HG02973 (cell line): ENCODE measurements at regions not wholly inside any gene's neighbourhood (a gene's known extent, or its start where the extent isn't known, plus 50 kb on each side); places are given as distances from the start of the nearest gene placed in this dataset.
A peak's percentile ranks its signal among the peaks of the same experiment; 100 is the strongest.
"Not testable (repeated sequence)": the region's sequence is repeated elsewhere in the genome, so short reads cannot be mapped to it uniquely, and the experiment has no call there.

Source experiments
- ATAC-seq: cut with Tn5 transposase; IDR thresholded peaks from one replicate; pipeline ENCODE4 v1.9.1; 2021; ENCODE audit warnings: moderate library complexity; ENCODE audit not compliant: unreplicated experiment

DNA sequence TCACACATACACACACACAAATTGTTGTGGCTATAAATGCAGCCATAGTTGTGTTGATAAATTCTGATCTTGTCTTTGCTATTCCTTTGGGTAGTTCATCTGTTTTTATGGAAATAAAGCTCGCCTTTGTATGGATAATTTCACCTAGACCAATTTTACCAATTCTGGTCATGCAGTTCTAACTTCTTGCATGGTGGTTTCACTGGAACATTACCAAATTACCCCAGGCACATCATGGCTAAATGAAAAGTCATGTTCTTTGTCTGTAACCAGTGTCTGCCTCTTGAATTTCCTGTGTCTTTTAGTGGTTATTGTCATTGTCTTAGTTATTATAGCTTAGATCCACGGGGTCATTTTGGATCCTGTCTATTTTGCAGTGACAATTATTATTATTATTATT is 50.3 kb upstream of the TMC1 start:
- no peak for ATAC-seq

DNA sequence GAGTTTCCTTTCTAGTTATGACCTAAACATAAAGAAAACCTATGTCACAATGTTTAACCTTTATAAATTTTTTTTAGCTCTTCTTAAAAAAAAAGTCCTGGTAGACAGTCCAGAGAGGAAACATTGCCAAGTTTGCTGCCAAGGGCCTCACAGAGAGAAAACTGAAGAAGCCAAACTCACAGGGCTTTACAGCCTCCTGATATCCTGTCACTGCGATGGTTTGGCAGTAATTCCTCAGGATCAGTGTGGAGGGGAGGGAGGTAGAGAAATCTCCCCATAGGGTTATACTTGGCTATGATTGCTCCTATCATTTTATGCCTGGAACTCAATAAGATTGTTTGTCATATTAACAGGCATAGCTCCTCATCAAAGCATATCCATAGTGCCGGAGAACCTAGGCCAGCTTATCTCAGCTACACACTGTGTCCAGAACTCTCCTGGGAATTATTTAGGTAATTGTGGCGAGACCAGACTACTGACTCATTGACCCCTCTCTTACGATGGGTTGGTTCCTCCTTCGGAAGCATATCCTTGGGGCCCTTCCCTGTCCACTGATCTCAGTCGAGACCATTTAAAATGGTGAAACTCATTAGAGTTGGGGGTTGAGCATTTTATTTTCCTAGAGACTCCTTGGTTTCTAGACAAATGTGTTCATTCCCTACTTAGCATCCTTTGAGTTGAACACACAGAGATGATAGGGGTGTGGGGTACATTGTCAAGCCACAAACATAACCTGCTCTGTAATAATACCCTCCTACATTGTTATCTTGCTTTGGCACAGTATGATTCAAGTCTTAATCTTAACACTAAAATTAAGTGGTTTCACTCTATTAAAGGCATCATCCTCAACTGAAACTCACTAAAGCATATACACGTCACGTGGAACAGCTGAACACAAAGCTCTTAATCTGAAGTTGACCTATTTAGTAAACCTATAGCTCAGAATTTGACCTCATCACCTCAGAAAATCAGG is 53.4 kb upstream of the TMC1 start:
- no peak for ATAC-seq

DNA sequence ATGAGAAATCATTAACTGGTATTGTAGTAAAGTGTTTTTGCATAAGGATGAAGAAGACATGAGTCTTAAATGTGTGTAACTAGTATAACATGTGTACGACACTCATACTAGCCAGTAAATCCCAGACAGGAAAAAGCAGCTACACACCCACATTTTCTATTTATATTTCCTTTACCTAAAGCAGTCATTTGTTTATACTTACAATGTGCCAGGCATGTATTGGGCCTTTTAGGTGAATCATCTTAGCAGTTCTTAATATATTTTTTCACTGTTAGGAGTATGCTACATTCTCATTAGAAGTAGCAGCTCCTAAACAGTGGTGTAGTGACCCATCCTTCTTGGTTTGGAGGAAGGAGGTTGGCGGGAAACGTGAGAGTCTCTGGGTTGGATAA is 55.8 kb upstream of the TMC1 start:
- ATAC-seq: no peak

DNA sequence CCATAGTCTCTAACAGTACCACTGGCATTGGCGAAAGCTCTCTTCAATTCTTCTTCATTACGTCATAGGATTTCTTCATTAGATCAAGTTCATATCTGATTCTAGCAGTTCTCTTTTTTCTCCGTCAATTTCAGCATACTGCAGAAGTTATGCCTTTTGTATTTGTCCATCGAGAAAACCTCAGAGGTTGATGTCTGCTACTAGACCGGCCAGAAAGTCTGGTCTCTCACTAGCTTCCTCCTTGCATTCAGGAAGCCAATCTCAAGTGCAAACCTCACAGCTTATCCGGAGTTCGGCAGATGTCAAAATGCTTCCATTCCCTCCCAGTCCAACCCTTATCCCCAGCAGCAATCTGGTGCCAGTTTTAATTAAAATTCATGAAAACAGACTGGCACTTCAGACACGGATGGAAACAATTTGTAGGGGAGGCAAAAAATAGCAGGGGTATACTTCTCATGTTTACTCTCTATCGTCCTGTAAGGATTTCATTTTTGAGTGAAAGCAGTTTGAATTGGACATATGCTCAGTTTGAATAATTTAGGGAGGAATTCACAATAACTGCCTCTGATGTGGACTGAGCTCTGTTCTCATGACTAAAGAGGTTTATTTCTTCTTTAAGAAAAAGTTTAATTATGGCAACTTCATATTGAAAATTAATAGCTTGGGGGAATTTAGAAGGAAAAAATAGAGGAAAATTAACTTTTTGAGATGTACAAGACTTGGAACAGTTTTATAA is 56.4 kb upstream of the TMC1 start:
- ATAC-seq: peak; percentile 61

DNA sequence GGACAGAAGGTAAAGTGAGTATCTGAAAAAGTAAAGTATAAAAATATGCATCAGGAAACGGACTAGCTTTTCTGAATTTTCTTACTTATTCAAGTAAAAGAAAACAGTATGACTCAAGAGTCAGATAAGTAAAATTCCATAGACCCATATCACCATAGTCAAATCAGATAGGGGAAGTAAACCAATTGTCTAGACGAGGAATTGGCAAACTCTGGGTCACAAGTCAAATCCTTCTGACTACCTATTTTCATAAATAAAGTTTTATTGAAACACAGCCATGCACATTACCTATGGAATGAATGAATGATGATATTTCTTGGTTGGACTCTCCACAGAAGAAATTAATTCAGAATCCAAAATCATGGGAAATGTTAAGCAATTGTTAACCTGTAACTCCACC is 59.1 kb upstream of the TMC1 start:
- ATAC-seq: no peak

DNA sequence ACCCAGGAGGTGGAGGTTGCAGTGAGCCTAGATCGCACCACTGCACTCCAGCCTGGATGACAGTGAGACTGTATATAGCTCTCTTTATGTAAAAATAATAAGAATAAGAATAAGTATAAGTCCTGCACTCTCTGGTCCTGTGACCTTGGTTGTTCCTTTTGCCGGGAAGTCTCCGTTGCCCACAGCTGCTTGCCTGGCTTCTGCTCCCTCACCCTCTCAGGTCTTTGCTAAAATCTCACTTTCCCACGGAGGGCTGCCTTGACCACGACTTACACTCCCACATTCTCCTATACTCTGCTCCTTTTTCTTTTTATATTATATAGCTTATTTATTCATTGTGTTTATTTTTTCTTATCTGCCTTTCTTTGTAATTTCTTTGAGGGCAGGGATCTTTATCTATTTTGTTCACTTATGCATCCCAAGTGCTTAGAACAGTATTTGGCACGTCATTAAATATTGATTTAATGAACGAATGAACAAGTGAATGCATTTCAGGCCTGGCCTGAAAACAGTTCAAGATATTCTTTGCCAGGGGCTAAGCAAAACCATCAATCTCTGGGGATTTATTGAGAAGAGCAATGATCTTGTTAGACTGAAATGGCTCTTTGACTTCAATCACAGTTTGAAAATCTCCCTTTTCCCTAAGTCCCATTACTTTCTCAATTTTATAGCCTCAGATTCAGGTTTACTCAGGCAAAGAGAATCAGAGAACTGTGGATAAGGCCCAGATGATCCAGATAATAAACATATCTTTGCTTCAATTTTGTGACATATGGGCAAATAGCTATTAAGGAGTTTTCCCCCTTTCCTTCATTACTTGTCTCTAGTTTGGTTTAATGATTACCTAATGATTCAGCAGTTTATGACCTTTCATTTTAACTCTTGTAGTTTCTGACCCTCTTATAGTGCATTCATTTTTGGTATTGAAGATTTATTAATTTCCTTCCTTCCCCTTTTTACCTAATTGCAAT is 60.8 kb upstream of the TMC1 start:
- no peak for ATAC-seq

DNA sequence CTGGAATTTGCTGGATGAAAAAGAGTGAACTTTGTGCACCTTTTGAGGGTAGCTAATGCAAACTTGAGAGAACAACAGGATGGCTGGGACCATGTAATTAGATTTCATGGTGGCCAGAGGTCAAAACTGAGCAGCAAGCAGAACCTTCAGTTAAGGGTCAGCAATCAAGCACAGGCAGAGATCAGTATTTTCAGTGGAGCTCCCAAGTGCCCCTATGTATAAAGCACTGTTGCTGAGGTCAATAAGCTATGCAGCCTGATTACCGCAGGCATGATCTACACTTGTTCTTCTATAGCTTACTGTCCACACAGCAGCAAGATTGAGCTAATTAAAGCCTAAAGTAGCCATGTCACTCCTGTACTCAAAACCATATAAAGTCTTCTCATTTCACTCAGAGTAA is 62.1 kb upstream of the TMC1 start:
- ATAC-seq: no peak

DNA sequence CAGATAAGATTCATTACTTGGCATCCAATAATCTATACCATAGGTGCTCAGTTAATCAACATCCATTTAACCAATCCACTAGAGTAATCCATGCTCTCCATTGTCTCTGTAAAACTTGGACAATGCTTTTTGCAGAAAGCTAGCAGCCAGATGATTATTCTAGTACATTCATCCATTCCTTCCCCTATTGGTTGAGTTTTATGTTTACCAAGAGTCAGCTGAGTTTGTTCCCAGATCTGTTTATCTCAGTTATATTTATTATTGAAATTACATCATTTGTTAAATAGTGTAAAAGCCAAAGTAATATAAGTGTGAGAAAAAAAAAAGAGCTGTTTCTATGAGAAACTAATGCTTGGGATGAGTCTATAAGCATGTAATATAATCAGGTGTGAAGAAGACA is 63.3 kb upstream of the TMC1 start:
- no peak for ATAC-seq

DNA sequence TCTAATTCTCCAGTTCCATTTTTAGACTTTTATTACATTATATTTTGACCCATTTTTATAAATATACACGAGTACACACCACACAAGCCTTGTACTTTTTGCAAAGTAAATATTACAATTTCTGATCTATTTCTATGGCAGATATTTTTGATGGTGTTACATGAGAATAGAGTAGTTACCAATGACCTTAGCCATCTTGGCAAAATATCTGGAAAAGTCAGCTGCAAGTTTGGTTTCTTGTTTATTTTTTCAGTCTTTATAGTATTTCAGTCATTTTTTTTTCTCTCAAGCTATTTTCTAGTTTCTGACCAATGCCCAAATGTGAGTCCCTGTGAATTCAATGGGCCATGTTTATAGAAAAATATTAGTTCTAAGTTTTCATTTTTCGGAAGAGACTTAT is 64.0 kb upstream of the TMC1 start:
- ATAC-seq: no peak

DNA sequence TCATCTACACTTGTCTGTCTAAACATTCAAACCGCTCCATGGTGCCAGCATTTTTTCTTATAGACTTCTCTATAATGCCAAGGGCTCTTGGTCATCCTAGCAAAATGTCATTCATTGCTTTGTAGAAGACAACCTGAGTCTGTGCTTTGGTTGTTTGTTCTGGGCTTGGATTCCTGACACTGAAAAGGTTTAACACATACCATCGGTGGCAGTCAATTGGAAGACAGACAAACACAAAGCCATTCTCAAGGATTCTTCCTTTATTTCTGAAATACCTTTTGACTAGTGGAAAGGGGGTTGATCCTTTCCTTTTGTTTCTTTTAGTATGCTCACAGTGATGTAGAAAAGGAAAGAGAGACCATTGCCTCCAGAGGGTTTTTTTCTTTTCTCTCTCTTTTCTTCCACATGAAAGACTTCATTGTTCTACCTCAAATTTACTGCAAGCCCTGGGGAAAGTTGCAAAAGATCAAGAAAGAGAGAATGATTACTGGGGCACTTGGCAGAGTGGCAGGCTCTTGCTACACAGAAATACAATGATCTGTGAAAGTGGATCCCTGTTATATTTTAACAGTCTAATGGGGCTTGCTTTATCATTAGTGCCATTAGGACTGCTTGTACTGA is 66.4 kb upstream of the TMC1 start:
- ATAC-seq: no peak

DNA sequence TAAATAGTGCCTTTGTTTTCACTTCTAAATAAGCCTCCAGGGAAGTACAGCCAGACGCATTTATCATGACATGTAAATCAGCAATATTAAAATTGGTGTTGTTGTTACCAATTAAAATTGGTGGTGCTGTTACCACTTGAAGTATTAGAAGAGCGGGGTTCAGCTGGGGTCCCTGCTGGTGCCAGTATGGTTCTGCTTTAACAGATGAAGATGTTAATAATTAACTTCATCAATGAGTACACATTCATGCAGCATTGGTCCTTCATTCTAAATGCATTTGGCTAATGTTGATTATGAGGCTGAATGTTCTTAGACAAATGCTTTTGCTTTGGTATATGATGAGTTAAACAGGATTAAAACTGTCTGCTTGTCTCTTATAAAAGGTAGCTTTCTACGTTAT is 67.6 kb upstream of the TMC1 start:
- ATAC-seq: no peak

DNA sequence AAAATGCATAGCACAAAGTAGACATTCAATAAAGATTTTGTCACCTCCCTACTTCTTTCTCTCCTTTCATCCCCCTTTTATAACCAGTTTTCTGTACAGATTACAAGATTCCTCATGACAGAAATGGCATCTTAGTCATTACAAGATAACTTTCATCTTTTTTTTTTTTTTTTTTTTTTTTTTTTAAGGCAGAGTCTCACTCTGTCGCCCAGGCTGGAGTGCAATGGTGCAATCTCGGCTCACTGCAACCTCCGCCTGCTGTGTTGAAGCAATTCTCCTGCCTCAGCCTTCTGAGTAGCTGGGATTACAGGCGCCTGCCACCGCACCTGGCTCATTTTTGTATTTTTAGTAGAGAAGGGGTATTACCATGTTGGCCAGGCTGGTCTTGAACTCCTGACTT is 75.2 kb upstream of the TMC1 start:
- not testable (repeated sequence) for ATAC-seq

DNA sequence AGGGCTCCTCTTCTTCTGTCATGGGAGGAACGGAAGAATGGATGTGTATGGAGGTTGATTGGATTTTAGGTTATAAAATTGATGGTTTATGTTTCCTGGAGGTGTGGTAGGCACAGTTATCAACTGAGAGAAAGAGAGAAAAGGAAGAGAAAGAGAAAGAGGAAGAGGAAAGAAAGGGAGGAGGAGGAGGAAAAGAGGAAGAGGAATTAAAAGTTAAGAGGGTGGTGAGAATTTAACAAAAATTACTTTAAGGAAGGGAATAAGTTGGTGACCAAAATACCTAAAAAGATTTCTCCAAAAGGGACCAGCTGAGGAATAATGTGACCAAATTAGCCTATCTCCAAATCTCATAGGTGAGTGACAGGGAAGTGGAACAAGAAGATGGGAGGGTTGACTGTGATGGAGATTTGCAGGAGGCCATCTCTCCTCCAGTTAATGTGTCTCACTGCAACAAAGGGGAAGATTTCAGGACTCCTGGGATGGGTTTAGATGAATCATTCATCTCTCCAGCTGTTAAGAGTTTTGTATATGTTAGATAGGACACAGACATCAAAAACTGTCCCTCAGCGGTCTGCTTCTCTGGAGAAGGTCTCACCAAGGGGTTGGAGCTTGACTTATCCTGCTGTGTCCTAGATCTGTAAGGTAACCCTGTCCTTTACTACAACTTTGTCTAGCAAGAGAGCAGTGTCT is 76.0 kb upstream of the TMC1 start:
- ATAC-seq: no peak

DNA sequence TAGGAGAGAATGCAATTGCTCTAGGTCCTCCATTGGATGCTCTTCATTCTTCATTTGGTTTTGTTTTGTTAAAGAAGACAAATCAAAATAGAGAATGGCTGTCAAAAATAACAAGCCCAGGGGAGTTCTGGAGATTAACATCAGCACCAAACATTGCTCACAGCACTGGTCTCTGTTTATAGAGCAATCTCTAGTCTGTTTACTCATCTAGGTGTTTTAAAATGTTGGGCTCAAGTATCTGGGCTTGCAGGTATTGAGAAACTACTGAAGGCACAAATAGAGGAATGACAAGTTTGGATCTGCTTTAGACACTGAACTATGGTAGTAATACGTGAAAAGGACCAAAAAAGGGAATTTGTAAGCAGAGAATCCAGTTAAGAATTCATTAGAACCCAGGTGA is 77.0 kb upstream of the TMC1 start:
- ATAC-seq: peak; percentile 2

DNA sequence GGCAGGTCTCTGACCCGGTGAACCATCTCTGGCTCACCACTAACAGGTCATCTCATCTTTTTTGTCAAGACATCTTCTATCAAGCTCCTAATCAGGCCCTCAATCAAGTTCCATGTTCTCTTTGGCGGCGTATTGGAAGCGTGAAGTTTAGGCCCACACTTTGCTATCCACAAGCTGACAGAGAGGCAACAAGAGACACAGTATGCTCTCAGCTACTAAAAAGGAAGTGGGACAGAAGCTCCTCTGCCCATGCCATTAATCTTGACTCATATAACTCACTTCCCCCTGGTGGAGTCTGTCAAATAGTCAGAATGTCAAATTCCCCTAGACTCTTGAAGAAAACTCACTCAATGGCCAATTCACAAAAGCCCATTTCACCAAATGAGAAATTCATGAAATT is 77.6 kb upstream of the TMC1 start:
- peak; percentile 94 for ATAC-seq

DNA sequence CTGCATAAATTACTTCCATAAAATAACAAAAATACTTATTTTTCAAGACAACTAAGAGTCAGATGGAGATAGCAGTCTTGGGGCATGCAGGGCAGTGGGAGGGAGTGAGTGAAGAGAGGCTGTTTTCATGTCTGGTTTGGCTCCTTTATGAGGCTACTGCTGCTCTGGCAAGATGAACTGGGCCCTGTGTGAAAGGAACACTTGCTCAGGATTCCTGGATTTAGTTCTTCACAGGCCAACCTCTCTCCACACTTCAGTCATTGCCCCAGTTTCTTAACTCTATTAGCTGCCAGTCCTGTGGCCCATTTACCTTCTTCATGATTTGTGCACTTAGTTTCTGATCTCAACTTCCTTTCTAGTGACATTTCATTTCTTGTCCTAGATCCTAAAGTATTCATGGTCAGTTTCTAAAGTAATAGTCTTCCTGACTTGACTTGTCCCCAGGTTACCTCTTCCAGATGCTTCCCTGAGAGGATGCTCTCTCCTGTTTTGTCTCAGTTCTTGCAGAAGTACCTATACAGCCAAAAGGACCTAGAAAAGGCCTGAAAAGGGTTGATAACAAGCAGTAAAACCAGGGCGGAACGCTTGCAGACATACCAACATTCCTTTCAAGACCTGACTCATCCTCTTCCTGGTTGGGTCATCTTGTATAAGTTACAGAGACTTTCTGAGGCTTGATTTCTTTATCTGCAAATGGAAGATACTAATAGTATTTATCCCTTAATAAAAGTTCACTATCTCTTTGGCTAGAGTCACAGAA is 77.0 kb upstream of the ZFAND5 start:
- no peak for ATAC-seq

DNA sequence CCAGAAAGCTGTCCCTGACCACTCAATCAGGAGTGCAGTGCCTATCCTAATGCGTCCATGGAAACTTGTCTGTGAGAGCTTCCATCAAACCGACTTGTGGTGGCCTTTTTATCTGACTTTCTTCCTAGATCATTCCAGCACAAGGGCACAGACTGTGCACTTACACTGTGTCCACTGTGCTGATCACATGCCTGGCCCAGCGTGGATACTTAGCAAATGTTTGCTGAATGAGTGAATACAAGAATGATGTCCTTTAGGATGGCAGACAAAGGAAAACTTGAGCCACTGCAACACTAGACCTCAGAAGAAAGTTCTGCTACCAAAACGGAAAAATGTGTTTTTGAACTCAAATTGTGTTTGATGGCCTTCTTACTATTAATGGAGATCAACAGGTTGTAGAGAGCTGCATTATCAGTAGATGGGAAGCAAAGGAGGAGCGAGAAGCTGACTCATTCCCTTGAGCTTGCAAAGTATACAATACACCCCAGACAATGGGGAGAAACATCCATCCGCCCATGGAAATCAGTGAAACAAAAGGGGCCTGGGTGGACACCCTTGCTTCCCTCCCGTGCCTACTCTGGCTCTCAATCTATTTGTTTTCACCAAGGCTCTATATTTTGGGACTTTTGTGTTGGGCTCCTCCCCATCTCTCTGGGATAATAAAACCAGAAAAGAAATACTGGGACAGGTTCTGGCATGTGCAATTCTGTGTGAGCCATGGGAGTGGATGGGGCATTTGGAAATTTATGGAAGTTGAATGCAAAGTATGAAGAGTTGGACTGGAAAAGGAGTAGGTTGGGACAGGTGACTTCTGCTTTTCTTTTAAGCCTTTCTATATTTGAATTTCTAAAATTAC is 76.2 kb upstream of the ZFAND5 start:
- ATAC-seq: no peak

DNA sequence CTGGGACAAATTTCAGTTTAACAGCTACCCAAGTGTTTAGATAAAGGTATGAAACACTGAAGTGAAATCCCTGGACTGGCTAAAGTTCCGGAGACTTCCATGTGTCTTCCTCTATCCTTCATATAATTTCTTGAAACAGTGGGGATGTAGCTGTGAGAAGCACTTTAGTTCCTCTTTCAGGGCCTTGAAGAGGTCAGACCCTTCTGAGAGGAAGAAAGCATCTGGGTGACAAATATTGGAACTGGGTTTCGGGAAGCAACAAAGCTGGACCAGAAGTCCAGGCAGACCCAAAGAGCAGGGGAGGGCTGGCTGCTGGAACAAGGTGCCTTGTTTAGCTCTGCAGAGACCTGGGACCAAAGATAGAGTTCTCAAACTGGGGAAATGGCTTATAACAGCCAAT is 75.4 kb upstream of the ZFAND5 start:
- ATAC-seq: no peak
